HG02885 (cell line): ENCODE measurements at regions not wholly inside any gene's neighbourhood (a gene's known extent, or its start where the extent isn't known, plus 50 kb on each side); places are given as distances from the start of the nearest gene placed in this dataset.

Experiments used
- ATAC-seq: cut with Tn5 transposase; IDR thresholded peaks from one replicate; pipeline ENCODE4 v1.9.1; 2021; ENCODE audit warnings: mild to moderate bottlenecking; ENCODE audit not compliant: unreplicated experiment, poor library complexity

DNA sequence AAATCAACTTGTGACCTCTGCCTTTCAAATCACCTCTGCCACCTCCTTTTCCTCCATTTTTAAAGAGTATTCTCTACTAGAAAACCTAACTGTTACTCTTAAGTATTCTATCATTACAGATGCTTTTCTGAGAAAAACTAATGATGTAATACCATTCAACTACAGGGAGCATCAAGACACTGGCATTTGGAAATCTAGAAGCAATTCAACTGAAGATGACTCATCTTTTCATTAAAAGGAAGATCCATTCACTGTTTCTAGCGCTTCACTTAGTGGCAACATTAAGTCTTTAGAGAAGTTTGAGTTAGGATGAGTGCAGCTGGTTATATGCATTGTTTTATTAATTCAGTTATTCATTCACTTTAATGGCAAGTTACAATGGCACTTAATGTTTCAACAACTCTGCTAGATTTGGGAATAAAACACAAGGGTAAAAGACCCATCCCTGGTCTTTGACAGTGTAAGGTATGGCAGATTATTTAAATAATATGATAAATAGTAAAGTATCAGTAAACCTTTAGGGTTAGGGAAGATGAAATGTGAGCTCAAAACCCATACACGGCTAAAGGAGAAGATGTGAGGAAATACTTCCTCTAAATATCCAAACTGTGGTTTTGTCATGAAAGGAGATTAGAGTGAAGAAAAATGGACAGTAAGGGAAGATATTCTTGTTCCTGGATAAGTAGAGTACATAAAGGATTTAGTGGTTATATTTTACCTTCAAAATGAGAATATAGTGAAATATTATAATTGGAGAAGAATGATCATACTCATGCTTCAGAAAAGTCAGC, 61.7 kb downstream of the KCNJ2 start:
- no peak for ATAC-seq

DNA sequence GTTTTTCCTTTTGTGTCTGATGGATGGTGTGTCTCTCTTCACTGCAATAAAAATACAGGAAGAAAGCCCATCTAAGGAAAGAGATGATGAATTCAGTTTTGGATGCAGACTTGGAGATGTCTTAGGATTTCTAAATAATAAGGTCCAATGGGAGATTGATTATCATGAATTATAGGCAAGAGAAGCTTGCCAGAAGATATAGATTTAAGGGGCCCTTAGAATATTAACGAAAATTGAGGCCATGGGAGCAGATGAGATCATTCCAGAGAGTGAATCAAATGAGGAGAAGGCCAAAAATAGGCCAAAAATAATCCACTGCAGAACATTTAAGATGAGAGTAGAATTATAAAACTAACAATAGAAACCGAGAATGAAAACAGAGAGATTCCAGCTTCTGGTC, 63.1 kb downstream of the KCNJ2 start:
- ATAC-seq = no peak

DNA sequence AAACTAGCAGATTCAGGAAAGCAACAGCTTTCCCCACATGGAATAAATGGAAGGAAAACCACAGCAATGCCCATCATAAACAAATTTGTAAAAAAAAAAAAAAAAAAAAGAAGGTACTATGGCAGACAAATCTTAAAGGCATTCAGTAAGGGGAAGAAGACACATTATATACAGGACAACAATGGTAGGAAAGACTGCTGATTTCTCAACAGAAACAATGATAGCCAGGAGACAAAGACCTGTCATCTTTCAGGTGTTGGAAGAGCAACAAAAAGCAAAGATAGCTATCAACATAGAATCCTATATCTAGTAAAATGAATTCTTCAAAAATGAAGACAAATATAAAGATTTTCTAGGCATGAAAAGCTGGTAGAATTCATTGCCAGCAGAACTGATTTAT, 65.9 kb downstream of the KCNJ2 start:
- ATAC-seq = no peak

DNA sequence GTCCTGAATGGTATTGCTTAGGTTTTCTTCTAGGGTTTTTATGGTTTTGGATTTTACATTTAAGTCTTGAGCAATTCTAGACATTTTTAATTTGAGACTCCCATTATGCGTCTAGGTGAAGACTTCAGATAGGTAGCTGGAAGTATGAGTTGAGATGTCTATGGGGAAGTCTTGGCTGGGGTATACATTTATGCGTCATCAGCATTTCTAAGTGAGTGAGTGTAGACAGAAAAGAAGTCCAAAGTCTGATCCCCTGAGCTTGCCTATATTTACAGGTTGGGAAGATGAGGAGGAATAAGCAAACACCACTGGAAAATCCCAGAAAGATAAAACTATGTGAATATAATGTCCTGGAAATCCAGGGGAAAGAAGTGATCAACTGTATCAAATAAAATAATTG, 68.9 kb downstream of the KCNJ2 start:
- no peak for ATAC-seq

DNA sequence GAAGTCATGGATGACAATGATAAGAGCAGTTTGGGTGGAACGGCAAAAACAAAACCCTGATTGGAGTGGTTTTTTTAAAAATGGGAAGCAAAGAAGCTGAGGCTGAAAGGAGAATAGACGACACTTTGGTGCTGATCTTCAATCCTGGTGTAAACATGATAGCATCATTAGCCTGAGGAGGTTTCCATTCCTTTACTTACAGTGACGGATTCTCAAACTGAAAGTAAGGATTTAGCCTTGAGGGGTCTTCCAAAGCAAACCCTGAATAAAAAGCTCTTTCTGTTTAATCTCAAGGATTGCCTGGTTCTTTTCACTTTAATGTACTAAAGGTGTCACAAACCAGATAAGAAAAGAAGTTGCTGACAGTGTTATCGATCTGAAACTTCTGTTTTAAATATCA, 69.3 kb downstream of the KCNJ2 start:
- no peak for ATAC-seq

DNA sequence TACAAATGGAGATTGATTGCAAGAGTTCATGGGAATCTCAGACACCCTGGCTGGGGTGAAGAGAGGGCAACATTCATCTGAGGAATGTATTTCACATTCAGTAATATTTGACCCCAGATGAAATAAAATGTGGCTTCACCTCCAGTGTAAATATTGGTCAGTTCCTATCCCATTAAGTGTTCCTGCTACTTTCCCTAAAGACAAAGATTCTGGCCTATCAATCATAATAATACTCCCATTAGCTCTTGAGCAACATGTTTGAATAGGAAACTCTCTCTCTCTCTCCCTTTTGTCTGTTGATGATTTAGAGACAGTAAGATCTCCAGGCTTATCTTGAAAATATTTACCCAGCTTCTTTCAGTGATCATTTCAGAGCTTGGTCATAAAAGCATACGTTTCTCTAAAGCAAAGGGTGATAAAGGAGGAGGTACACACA, 70.1 kb downstream of the KCNJ2 start:
- no peak for ATAC-seq

DNA sequence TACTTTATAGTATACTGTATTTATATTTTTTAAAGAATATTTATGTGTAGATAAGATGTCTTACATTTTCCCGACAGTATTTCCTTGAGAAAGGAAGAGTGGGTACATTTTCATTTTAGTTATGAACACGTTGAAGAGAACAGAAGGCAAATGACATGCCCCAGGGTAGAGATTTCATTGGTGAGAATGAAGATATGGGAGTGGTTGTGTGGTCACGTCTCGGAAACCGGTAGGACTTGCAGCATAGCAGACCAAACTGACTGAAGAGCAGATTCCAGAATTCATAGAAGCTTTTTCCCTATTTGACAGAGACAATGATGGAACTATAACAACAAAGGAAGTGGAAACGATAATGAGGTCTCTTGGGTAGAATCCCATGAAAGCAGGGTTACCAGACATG, 71.7 kb downstream of the KCNJ2 start:
- ATAC-seq = no peak

DNA sequence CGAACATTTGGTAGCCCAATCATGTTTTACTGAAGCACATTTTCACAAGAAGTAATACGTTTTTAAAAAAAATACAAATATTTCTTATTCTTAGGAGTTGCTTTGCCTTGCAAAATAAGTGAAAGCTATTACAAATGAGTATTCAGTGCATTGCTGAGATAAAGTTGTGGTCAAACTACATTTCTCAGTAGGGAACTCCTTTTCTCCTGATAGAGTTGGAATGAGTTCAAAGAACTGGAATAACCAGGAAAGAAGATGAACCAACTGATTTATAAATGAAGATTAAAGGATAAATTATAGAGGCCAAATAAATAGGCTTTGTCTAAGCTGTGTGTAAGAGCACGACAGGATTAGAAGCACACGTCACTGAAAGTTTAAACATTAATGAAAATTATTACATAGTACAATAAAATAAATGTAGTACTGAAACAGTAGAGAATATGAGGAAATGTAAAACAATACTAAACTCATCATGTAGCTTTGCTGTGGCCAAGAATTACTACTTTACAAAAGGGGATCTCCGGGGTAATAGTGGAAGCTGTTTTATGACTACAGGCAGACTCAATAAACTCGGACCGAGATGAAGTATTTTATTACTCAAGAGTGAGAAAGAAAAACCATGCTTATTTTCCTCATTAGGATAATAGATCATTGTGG, 73.6 kb downstream of the KCNJ2 start:
- no peak for ATAC-seq

DNA sequence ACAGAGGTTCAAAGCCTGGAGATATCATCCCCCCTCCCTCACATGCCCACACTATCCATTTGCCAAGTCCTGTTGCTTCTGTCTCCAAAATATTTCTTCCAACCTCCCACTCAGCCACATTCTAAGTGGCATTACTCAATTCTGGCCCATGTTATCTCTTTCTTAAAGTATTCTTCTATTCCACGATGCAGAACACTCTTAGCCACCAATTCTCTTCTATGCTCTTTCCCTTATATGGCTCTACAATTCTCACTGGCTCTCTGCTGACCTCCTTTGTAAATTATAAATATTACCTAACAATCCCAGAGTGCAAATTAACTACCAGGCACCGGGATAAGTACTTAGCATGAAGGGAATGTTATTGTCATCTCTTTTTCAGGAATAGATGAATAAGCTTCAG, 82.4 kb downstream of the KCNJ2 start:
- no peak for ATAC-seq

DNA sequence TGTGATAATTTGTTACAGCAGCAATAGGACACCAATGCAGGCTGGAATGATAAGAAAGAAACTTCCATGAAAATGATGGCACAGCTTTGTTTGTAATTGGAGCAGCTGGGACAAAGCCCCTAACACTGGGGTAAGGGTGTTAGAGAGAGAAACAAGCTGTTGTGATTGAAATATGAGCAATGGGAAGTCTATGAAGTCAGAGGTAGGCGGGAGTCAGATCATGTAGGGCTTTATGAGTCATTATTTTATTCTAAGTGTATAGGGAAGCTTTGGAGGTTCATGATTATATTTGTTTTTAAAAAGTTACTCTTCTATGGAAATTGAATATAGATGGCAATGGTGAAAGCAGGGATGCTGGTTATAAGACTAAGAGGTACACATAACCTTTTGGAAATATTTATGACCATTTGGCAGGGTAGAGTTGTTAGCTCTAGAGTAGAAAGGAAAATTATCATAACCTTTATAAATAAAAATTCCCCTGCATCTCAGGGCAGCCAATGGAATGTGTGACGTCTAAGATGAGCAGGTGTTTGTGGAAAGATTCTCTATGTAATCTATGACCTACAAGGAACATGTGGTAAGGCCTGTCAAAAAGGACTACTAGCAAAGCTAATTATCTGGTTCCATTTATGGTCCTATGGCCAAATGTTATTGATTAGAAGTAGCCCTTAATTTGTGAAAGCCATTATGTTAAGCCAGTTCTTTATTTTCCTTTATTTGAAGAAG, 85.6 kb downstream of the KCNJ2 start:
- ATAC-seq = no peak

DNA sequence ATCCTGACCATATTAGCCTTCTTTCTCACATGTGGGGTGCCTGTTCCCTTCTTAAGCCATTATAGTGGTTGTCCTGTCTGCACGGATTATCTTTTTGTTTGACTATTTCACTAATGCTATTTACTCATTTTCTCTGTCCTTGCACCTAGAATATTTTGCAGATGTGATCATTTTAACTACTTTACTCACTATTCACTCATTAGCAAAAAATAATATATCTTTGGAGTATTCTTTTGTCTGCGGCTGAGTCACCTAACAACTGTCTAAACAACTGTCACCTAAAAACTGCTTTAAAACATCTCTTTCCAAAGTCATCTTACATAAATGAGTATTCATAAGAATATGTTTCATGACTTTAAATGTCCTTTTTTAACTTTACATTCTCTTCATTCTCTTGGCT, 87.4 kb downstream of the KCNJ2 start:
- ATAC-seq = no peak

DNA sequence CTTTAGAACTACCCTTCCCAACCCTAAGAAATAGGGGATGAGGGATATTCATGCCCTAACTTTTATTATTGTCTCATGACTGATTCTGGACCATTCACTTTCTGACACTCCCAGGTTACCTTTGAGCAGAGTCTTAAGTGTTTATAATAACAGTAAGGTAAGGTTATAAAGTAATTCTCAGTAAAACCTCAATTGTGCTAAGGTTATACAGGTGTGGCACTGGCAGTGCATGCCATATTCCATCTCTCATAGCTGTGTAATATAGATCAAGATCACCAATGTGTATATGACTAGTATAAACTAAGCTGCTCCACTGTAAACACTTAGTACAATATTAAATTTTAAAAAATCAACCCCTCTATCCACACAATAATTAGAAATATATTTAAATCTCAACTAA, 89.1 kb downstream of the KCNJ2 start:
- no peak for ATAC-seq

DNA sequence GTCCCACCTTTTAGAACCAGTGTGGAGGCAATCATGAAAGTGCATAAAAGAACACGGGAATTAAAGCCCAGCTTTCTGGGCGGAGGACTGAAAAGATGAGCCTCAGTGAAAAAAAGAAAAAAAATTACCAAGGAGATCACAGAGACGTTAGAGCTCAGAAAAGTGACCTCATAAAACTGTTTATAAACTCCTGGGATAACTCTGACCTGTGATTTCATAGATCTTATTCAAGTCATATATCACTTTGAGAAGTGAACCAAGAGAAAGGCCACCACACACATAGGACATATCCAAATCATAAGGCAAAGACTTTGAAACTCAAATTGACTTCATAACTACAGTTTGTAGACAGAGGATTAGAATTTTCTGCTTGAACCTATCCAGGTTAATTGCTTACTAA, 90.1 kb downstream of the KCNJ2 start:
- ATAC-seq = no peak

DNA sequence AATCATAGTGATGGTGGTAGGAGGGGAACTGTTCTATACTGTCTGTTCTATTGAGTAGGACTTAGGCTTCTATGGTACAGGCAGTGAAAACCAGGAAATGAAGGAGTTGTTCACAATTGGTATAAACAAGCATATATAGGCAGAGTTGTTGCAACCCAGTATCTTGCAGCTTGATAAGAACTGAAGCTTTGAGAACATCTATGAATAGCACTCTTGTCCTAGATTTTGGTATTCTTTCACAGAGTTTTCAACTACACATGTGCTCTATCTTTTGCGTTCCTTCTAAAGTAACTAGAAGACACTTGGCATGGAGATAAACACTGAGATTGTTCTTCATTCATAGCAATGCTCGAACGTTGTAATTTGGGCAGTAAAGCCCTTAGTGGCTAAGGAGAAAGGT, 91.8 kb downstream of the KCNJ2 start:
- no peak for ATAC-seq

DNA sequence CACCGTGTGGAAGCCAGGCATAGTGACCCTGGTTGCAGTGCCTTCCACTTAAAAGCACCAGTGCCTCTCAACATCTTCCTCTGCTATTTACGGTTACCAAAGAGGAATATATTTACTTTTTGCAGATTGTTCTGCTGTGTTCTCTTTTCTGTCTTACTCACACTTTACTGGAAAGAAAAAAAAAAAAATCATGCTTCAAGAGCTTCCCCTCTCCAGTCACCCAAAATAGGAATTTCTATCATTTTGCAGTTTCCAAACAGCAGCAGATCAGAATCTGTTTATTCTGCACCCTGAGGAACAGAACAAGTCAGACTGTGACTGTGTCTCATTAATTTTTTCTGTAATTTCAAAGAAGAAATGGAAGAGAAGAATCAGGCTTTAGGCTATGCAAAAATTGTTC, 96.1 kb downstream of the KCNJ2 start:
- ATAC-seq = no peak

DNA sequence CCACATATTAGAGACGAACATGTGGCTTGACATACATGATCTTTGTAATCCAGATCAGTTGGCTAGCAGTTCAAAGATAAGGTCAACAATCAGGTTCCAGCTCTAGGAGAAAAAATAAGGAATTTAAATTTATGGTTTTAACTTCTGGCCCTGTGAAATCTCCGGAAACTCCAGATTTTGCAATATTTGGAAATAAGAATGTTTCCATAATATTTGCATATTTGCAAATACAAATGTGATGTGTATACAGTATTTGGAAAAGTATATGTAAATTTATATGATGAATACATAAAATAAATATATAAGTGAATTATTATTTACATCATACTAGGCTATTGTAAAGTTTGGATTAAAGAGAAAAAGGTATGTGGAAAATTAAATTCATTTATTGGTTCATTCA, 97.1 kb downstream of the KCNJ2 start:
- no peak for ATAC-seq

DNA sequence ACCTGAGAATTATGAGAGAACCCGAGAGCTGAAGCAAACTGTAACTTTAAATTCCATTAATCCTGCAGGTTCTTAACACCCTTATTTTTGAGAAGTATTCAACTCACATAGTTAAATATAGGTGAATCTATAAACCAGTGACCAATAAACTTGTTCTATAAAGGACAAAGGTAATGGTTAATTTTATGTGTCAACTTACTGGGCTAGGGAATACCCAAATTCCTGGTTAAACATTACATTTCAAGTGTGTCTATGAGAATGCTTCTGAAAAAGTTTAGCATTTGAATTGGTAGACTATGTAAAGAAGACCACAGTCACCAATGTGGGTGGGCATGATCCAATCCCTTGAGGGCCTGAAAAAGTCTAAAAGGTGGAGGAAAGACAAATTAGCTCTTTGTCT, 99.1 kb downstream of the KCNJ2 start:
- ATAC-seq = no peak

DNA sequence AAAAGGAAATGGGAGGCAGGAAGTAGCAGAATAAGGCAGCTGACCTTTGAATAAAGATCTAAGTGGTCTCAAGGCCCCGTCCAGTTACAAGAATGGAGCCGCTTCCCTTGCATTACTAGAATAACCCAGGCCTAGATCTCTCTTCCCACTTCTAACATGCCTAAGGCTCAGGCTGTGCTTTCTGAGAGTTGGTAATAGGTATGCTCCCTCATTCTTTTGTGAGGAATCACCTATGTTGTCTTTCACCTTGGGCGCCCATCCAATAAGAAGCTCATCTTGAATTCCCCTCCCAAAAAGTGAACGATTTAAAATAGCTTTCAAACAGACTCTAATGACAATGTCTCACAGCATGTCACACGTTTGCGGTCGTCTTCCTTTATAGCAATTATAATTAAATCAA, 101.2 kb downstream of the KCNJ2 start:
- ATAC-seq = no peak

DNA sequence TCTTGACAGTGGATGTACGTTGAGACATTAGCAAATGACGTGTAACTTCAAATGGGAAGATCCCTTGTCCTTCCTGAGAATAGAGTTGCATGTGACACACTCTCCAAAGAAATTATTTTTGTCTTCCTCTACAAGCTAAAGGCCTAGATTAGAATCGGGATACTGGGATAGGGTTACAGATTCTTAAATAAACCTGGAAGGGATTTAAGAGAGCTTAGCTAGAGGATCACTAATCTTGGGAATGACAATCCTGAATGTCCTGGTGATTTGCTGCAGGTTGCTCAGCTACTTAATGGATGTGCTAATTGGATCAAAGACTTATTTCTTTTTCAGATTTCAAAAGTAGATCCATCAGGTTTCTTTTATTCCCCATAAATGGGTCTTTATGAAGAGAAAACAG, 101.9 kb downstream of the KCNJ2 start:
- no peak for ATAC-seq

DNA sequence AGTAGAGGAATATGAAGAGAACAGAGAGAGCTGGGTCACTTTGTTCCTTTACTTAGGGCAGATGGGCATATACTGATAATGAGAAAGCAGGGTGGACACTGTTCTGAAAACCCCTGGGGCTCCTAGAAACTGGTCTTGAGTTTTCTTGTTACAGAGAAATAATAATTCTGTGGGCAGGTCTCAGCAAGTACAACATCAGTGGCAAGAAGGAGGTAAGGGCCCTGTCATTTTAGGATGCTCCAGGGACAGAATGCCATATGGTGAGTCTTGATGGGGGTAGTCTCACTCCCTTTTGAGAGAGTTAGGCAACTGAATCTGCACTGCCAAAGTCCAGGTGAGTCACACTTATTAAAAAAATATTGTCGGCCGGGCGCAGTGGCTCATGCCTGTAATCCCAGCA, 102.3 kb downstream of the KCNJ2 start:
- no peak for ATAC-seq

DNA sequence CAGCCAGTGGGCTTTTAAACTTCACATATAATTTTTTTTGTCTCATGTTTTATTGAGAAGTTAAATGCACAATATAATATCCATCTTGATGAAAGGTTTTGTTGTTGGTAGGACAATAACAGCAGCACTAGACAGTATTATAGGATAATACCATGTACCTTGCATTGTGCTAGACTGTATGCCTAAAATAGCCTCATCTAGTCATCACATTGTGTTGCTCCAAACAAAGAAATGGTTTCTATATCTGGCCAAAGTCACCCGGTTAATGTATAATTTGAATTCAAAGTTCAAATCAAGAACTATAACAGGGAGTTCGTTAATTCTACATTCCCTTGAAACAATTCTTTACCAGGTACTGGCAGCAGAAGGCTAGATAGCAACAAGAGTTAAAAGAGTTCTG, 104.9 kb downstream of the KCNJ2 start:
- no peak for ATAC-seq

DNA sequence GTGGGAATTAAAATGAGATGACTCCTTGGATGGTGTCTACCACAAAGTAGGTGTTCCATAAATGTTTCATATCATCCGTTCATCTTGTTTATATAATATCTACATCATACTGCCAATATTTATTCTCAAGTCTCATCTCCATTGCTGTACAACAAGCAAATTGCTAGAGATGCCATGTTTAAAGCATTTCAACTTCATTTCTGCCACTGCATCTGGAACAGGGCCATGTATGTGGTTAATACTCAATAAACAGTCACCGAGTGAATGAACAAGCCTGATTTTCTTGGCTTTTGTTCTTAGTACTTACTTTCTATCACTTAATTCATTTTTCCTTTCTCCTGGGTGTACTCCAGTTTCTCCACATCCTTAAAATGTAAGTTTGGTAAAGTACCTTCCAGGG, 107.6 kb downstream of the KCNJ2 start:
- ATAC-seq = no peak
